22Rv1 (cell line): ENCODE measurements at regions not wholly inside any gene's neighbourhood (a gene's known extent, or its start where the extent isn't known, plus 50 kb on each side); places are given as distances from the start of the nearest gene placed in this dataset.

Experiments used
- H3K27ac ChIP-seq: fragments of 450-650 bp; 2 replicates; pipeline ENCODE4 v1.5.1; 2017
- CTCF ChIP-seq: fragments of 450-650 bp; IDR thresholded peaks from 2 replicates; pipeline ENCODE4 v1.5.1; 2017; ENCODE audit warnings: mild to moderate bottlenecking
- ZFX ChIP-seq: fragments of 450-650 bp; IDR thresholded peaks from 2 replicates; pipeline ENCODE4 v1.6.1; 2017; ENCODE audit warnings: antibody characterized with exemption, borderline replicate concordance

- H3K27ac ChIP-seq = no peak overlapping the region
- no peak for TF ChIP-seq ZFX
- TF ChIP-seq CTCF = no peak
Measured at GRCh38 chr3:194269610-194270145, 81.5 kb downstream of the CPN2 start.

DNA sequence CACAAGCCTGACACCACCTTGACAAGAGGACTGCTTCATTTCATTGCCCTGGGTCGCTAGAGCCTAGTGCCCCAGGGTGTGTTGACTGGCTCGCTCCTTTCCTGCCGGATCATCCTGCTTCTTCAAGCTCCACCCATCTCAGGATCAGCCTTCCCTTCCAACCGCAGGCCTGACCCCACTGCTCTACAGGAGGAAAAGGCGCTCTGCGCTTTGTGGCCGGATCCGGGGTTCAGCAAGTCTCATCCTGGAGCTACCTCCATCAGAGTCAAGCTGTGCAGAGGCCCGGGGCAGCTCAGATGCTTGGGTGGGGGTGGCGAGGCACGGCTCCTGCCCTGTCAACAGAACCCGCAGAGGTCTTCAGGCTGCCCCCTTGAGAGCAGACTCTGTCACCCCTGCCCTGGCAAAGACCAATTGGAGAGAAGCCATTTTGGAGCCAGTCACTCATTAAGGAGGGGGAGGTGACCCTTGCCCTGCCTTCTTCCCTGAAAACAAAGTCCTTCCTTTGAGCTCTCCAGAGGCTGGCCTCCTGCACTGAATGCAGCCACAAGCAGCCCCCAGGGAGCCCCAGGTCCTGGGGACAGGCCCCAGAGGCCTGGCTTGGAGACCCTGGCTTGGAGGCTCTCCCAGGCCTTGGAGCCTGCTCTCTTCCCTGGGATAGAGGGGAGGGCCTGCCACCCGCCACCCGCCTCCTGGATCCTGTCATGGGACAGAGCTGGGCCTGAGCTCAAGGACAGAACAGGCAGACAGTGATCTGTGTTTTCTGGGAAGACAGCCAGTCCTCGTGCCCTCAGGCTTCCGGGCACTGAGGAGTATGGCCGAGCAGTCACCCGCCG, 80.3 kb downstream of the CPN2 start:
- TF ChIP-seq ZFX (no peak), CTCF (no peak)
- H3K27ac ChIP-seq = peak overlapping the region; percentile 13; the same call in 1 of the 2 replicates

DNA sequence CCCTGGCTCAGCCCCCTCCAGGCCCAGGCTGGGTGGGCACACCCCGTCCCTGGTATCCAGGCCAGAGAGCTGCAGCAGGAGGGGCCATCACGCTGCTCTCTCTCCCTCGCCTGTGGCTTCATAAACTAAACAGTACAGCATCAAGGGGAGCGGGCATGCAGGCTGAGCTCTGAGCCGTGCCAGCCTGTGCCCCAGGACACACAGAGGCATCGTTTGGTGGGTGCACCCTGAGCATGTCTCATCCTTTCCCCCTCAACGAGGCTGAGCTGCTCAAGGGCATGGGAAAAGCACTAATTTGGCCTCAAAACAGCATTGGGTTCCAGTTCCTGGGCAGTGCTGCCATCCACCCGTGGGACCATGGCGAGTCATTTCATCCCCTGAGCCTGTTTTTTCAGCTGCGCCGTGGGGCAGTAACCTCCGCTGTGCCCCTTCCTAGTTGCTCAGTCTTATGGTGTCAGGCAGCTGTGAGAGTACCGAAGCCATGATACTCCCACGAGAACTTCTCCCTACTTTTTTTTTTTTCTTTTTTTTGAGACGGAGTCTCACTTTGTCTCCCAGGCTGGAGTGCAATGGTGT, 79.6 kb downstream of the CPN2 start:
- peak overlapping the region; percentile 13; the same call in 1 of the 2 replicates for H3K27ac ChIP-seq
- TF ChIP-seq CTCF (no peak), ZFX (no peak)

- H3K27ac ChIP-seq = no peak overlapping the region
- TF ChIP-seq ZFX (no peak), CTCF (no peak)
Measured at GRCh38 chr3:194272221-194272620, 78.9 kb downstream of the CPN2 start.

GRCh38 chr3:194272861-194273742, 78.0 kb downstream of the CPN2 start:
- TF ChIP-seq CTCF (no peak), ZFX (no peak)
- no peak overlapping the region for H3K27ac ChIP-seq

DNA sequence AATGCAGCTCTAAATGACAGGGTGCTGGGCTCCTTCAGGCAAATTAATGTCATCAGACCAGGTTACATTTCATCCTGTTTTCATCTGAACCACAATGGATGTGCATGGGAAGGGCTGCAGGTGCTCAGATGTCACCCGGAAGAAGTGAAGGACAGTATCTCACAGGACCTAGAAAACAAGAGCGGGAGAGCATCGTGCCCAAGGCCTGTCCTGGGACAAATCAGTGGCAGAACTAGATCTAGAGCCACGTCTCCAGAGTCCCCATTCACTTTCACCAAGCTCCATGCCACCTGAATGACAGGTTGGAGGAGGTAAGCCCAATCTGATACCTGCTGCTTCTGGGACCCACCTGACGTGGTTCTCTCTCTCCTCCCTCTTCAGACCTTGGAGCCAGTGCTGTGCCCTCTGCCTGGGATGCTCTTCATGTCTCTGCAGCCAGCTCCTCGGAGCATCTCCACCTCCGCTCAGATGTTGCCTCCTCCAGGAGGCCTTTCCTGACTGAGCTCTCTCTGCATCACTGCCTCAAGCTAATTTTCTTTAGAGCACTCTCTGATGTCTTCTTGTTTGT, 77.3 kb downstream of the CPN2 start:
- no peak for TF ChIP-seq CTCF
- TF ChIP-seq ZFX = no peak
- no peak overlapping the region for H3K27ac ChIP-seq
